HCT116 (cell line): ENCODE measurements at regions not wholly inside any gene's neighbourhood (a gene's known extent, or its start where the extent isn't known, plus 50 kb on each side); places are given as distances from the start of the nearest gene placed in this dataset.

Experiments used
- ATAC-seq: fragments of 200-7000 bp; cut with Tn5 transposase; 2 replicates; pipeline ENCODE4 v1.9.1; 2020; ENCODE audit warnings: mild to moderate bottlenecking, moderate library complexity
- BruUV-seq: library from RNA; stranded (reverse); fragments of 400-500 nt; replicated peaks from 2 replicates; lab custom pipeline; 2021; lab: Mats Ljungman, UMichigan
- CTCF ChIA-PET: fragments of 300-600 bp; sonication (Branson Sonifier 250); formaldehyde crosslinking; loops from one replicate; lab custom pipeline; 2021; ENCODE audit warnings: antibody characterized with exemption; lab: Charles Lee
- POLR2A ChIA-PET: fragments of 300-600, 350-600 bp; sonication (Branson Sonifier 250); formaldehyde crosslinking; loops from one replicate; lab custom pipeline; 2021; ENCODE audit warnings: antibody characterized with exemption; lab: Charles Lee
- RAD21 ChIA-PET, 2 experiments: fragments of 300-600 bp; sonication (Branson Sonifier 250); formaldehyde crosslinking; loops; one replicate each; lab custom pipeline; 2023; ENCODE audit warnings: low total read pairs in 2 of 2; ENCODE audit not compliant: uncharacterized antibody in 2 of 2, unreplicated experiment in 2 of 2, low non-redundant PET in 1 of 2; lab: Charles Lee
- DNase-seq: peaks from one replicate; pipeline ENCODE4 v3.0.0-alpha.2; 2010; ENCODE audit warnings: low read depth, low spot score
- H2AFZ ChIP-seq: fragments of 200-600 bp; shearing (Covaris generic), sonication (generic); 2 replicates; pipeline ENCODE4 v1.6.1; 2017; ENCODE audit warnings: low read depth, mixed run types, mixed read lengths, antibody characterized with exemption, low read length; ENCODE audit not compliant: poor library complexity, severe bottlenecking
- H3K27ac ChIP-seq: 2 replicates; pipeline ENCODE4 v1.5.1; 2012; ENCODE audit warnings: low read depth, low read length
- H3K27me3 ChIP-seq: fragments of 200-600 bp; sonication (generic); 2 replicates; pipeline ENCODE4 v1.6.1; 2016; ENCODE audit warnings: mixed run types, low read length, mixed read lengths; ENCODE audit not compliant: insufficient read depth
- H3K36me3 ChIP-seq, 2 experiments: fragments of 200-500 bp in 1 of 2; fragments of 200-600 bp in 1 of 2; sonication (Bioruptor generic) in 1 of 2; sonication (generic) in 1 of 2; 2 replicates each; pipeline versions ENCODE4 v1.5.1 to v1.6.1; 2014 to 2016; ENCODE audit warnings: low read length in 2 of 2, inconsistent platforms in 1 of 2, mixed read lengths in 1 of 2, mixed run types in 1 of 2; ENCODE audit not compliant: insufficient read depth in 2 of 2, control insufficient read depth in 1 of 2
- H3K4me1 ChIP-seq, 2 experiments: fragments of 200-600 bp in 1 of 2; sonication (generic) in 1 of 2; 2 replicates each; pipeline versions ENCODE4 v1.5.1 to v1.6.1; 2012 to 2017; ENCODE audit warnings: low read length in 2 of 2, inconsistent platforms in 1 of 2, mild to moderate bottlenecking in 1 of 2, mixed read lengths in 1 of 2, mixed run types in 1 of 2, moderate library complexity in 1 of 2; ENCODE audit not compliant: insufficient read depth in 2 of 2, control insufficient read depth in 1 of 2
- H3K4me2 ChIP-seq: fragments of 200-600 bp; sonication (generic); 2 replicates; pipeline ENCODE4 v1.6.1; 2017; ENCODE audit warnings: mixed run types, low read length, mixed read lengths
- H3K4me3 ChIP-seq, 2 experiments: fragments of 200-600 bp in 1 of 2; sonication (generic) in 1 of 2; replicated peaks in 1 of 2; 2 replicates each; pipeline ENCODE4 v1.5.1; 2011 to 2016; ENCODE audit warnings: low read length in 2 of 2, control low read depth in 1 of 2, low read depth in 1 of 2, mild to moderate bottlenecking in 1 of 2, mixed read lengths in 1 of 2, mixed run types in 1 of 2
- H3K79me2 ChIP-seq: fragments of 200-600 bp; sonication (generic); 2 replicates; pipeline ENCODE4 v1.6.1; 2017; ENCODE audit warnings: mild to moderate bottlenecking, mixed run types, low read length, moderate library complexity, mixed read lengths; ENCODE audit not compliant: insufficient read depth
- H3K9ac ChIP-seq: fragments of 200-600 bp; sonication (generic); 2 replicates; pipeline ENCODE4 v1.6.1; 2016; ENCODE audit warnings: low read length, mixed read lengths
- H3K9me2 ChIP-seq: fragments of 200-600 bp; sonication (generic), shearing (Covaris generic); 2 replicates; pipeline ENCODE4 v1.6.1; 2017; ENCODE audit warnings: mixed run types, mild to moderate bottlenecking, moderate library complexity; ENCODE audit not compliant: insufficient read depth
- H3K9me3 ChIP-seq, 2 experiments: fragments of 200-500 bp in 1 of 2; fragments of 200-600 bp in 1 of 2; sonication (Bioruptor generic) in 1 of 2; sonication (generic) in 1 of 2; 2 replicates each; pipeline ENCODE4 v1.6.1; 2014 to 2017; ENCODE audit warnings: low read length in 2 of 2, mixed read lengths in 2 of 2, inconsistent platforms in 1 of 2, low read depth in 1 of 2, mild to moderate bottlenecking in 1 of 2, mixed run types in 1 of 2, moderate library complexity in 1 of 2; ENCODE audit not compliant: control insufficient read depth in 1 of 2, insufficient read depth in 1 of 2
- H4K20me1 ChIP-seq: fragments of 200-600 bp; sonication (generic), shearing (Covaris generic); 2 replicates; pipeline ENCODE4 v1.6.1; 2017; ENCODE audit warnings: mixed run types, mild to moderate bottlenecking, moderate library complexity; ENCODE audit not compliant: insufficient read depth
- ATF3 ChIP-seq: IDR thresholded peaks from 2 replicates; pipeline ENCODE4 v1.6.1; 2012
- CBX3 ChIP-seq: IDR thresholded peaks from 2 replicates; pipeline ENCODE4 v1.6.1; 2012; ENCODE audit warnings: low read depth
- CEBPB ChIP-seq: IDR thresholded peaks from 2 replicates; pipeline ENCODE4 v1.6.1; 2012; ENCODE audit warnings: low read depth
- CTCF ChIP-seq, 3 experiments: fragments of 200-600 bp in 1 of 3; sonication (generic) in 1 of 3; IDR thresholded peaks in 2 of 3; conservative IDR thresholded peaks in 1 of 3; 2 replicates each; pipeline ENCODE4 v1.5.1; 2012 to 2017; ENCODE audit warnings: low read depth in 2 of 3, low read length in 2 of 3, antibody characterized with exemption in 1 of 3, borderline replicate concordance in 1 of 3, control low read depth in 1 of 3, mild to moderate bottlenecking in 1 of 3, mixed read lengths in 1 of 3, mixed run types in 1 of 3, moderate library complexity in 1 of 3; ENCODE audit not compliant: insufficient read depth in 1 of 3
- EGR1 ChIP-seq: IDR thresholded peaks from 2 replicates; pipeline ENCODE4 v1.6.1; 2012; ENCODE audit warnings: low read depth
- ELF1 ChIP-seq: IDR thresholded peaks from 2 replicates; pipeline ENCODE4 v1.6.1; 2012; ENCODE audit warnings: low read depth, borderline replicate concordance
- EZH2phosphoT487 ChIP-seq: fragments of 200-600 bp; IDR thresholded peaks from 2 replicates; pipeline ENCODE4 v1.6.1; 2018; ENCODE audit warnings: antibody characterized with exemption, borderline replicate concordance
- JUND ChIP-seq: IDR thresholded peaks from 2 replicates; pipeline ENCODE4 v1.6.1; 2012
- POLR2AphosphoS5 ChIP-seq: IDR thresholded peaks from 2 replicates; pipeline ENCODE4 v1.6.1; 2011; ENCODE audit warnings: mild to moderate bottlenecking, low read depth, low read length, moderate library complexity
- RAD21 ChIP-seq: IDR thresholded peaks from 2 replicates; pipeline ENCODE4 v1.6.1; 2012; ENCODE audit warnings: low read depth, mild to moderate bottlenecking
- SP1 ChIP-seq: IDR thresholded peaks from 2 replicates; pipeline ENCODE4 v1.6.1; 2012; ENCODE audit warnings: low read depth
- SRF ChIP-seq: IDR thresholded peaks from 2 replicates; pipeline ENCODE4 v1.6.1; 2012; ENCODE audit warnings: low read depth
- TCF7L2 ChIP-seq: IDR thresholded peaks from 2 replicates; pipeline ENCODE4 v1.7.0; 2011; ENCODE audit warnings: borderline replicate concordance, inconsistent platforms; ENCODE audit not compliant: insufficient read depth, insufficient read length; ENCODE audit errors: extremely low read depth
- ZBTB33 ChIP-seq: IDR thresholded peaks from 2 replicates; pipeline ENCODE4 v1.6.1; 2011; ENCODE audit warnings: mild to moderate bottlenecking, low read length, moderate library complexity; ENCODE audit not compliant: insufficient replicate concordance; ENCODE audit errors: extremely low read depth
- ZFX ChIP-seq: fragments of 450-650 bp; IDR thresholded peaks from 2 replicates; pipeline ENCODE4 v1.6.1; 2017
- intact Hi-C: fragments of 100-400 bp; cut with micrococcal nuclease; formaldehyde crosslinking; loops from 2 replicates; pipeline ENCODE4 v1.10.0; 2022

GRCh38 chr11:86179646-86180064 lies 64.9 kb upstream of the EED start:
- no peak overlapping the region for H3K4me3 ChIP-seq
- H3K79me2 ChIP-seq: no peaks in the 10 kb centered on the region
- intact Hi-C loops: no loop called here
- no peaks in the 10 kb centered on the region for H3K27me3 ChIP-seq
- H3K9me2 ChIP-seq: no peaks in the 10 kb centered on the region
- BruUV-seq: no TSS peak
- H3K4me1 ChIP-seq: peaks cover 0 to 15% of the 10 kb centered on the region in 2 experiments; a peak in 2 of 4 replicates
- no peaks in the 10 kb centered on the region for H3K36me3 ChIP-seq
- ChIA-PET POLR2A (no interaction called here), RAD21 (no interaction called here), CTCF (no interaction called here)
- H3K9me3 ChIP-seq: no peaks in the 10 kb centered on the region
- no peak overlapping the region for H3K9ac ChIP-seq
- no peaks in the 10 kb centered on the region for H4K20me1 ChIP-seq
- no peak overlapping the region for H3K4me2 ChIP-seq
- no peak overlapping the region for H2AFZ ChIP-seq
- ATAC-seq: no peak
- H3K27ac ChIP-seq: no peak overlapping the region
- DNase-seq: no peak
- TF ChIP-seq SP1: no peak
- no peak for TF ChIP-seq CTCF (IDR thresholded peaks at IDR 0.05 in 2 of 3, conservative IDR thresholded peaks at IDR 0.05 in 1 of 3; ENCODE audit: borderline replicate concordance in 1 of 3, insufficient read depth in 1 of 3, low read depth in 2 of 3, low read length in 2 of 3)
- no peak for TF ChIP-seq POLR2AphosphoS5
- TF ChIP-seq EGR1: no peak
- no peak for TF ChIP-seq CBX3
- TF ChIP-seq ZFX: no peak
- no peak for TF ChIP-seq ELF1
- TF ChIP-seq SRF: no peak
- no peak for TF ChIP-seq ATF3
- no peak for TF ChIP-seq RAD21
- no peak for TF ChIP-seq TCF7L2
- no peak for TF ChIP-seq JUND
- TF ChIP-seq EZH2phosphoT487: no peak
- no peak for TF ChIP-seq ZBTB33
- TF ChIP-seq CEBPB: no peak
- TF ChIP-seq, all 23 proteins: peak for 0
